Neural progenitor cell (in vitro differentiated cells): ENCODE measurements at regions not wholly inside any gene's neighbourhood (a gene's known extent, or its start where the extent isn't known, plus 50 kb on each side); places are given as distances from the start of the nearest gene placed in this dataset.

Source experiments
- DNase-seq: peaks from one replicate; pipeline ENCODE4 v3.0.0-alpha.2; 2016; ENCODE audit warnings: low spot score
- H2AFZ ChIP-seq: fragments of 200-600 bp; sonication (generic); replicated peaks from 2 replicates; pipeline ENCODE4 v1.6.1; 2016; ENCODE audit warnings: antibody characterized with exemption
- H3F3A ChIP-seq: fragments of 200-600 bp; sonication (generic); 2 replicates; pipeline ENCODE4 v1.6.1; 2016; ENCODE audit warnings: antibody characterized with exemption, low read depth
- H3K27ac ChIP-seq: fragments of 200-600 bp; sonication (generic); 2 replicates; pipeline ENCODE4 v1.5.1; 2016; ENCODE audit warnings: mild to moderate bottlenecking
- H3K27me3 ChIP-seq: fragments of 200-600 bp; sonication (generic); 2 replicates; pipeline ENCODE4 v1.6.1; 2016; ENCODE audit warnings: mild to moderate bottlenecking, moderate library complexity
- H3K36me3 ChIP-seq: fragments of 200-600 bp; sonication (generic); 2 replicates; pipeline ENCODE4 v1.5.1; 2016
- H3K4me1 ChIP-seq: fragments of 200-600 bp; sonication (generic); 2 replicates; pipeline ENCODE4 v1.6.1; 2016; ENCODE audit warnings: mixed run types
- H3K4me2 ChIP-seq: fragments of 200-600 bp; sonication (generic); 2 replicates; pipeline ENCODE4 v1.6.1; 2016
- H3K4me3 ChIP-seq: fragments of 200-600 bp; sonication (generic); 2 replicates; pipeline ENCODE4 v1.5.1; 2016
- H3K79me2 ChIP-seq: fragments of 200-600 bp; sonication (generic); 2 replicates; pipeline ENCODE4 v1.6.1; 2016; ENCODE audit warnings: low read depth
- H3K9ac ChIP-seq: fragments of 200-600 bp; sonication (generic); 2 replicates; pipeline ENCODE4 v1.6.1; 2016
- H3K9me3 ChIP-seq: fragments of 200-600 bp; sonication (generic); 2 replicates; pipeline ENCODE4 v1.5.1; 2016; ENCODE audit warnings: low read depth
- H4K20me1 ChIP-seq: fragments of 200-600 bp; sonication (generic); 2 replicates; pipeline ENCODE4 v1.6.1; 2016; ENCODE audit warnings: low read depth
- H3K27ac Mint-ChIP-seq: 3 replicates; pipeline ENCODE4 v1.8.0; 2021; ENCODE audit warnings: mixed read lengths
- H3K27me3 Mint-ChIP-seq: 2 replicates; pipeline ENCODE4 v1.8.0; 2022; ENCODE audit warnings: low read depth, mild to moderate bottlenecking, inconsistent platforms, moderate library complexity, mixed read lengths; ENCODE audit not compliant: insufficient read depth
- H3K36me3 Mint-ChIP-seq: 3 replicates; pipeline ENCODE4 v1.8.0; 2021; ENCODE audit warnings: mixed read lengths
- H3K4me1 Mint-ChIP-seq: 3 replicates; pipeline ENCODE4 v1.8.0; 2021; ENCODE audit warnings: mixed read lengths
- H3K4me3 Mint-ChIP-seq: 3 replicates; pipeline ENCODE4 v1.8.0; 2021; ENCODE audit warnings: mild to moderate bottlenecking, moderate library complexity, mixed read lengths
- H3K9me3 Mint-ChIP-seq: 3 replicates; pipeline ENCODE4 v1.8.0; 2020; ENCODE audit warnings: mixed read lengths
- EZH2 ChIP-seq: fragments of 200-600 bp; sonication (generic); IDR thresholded peaks from 2 replicates; pipeline ENCODE4 v1.6.1; 2017; ENCODE audit warnings: antibody characterized with exemption, mild to moderate bottlenecking, moderate library complexity
- EZH2phosphoT487 ChIP-seq: fragments of 200-600 bp; sonication (generic); IDR thresholded peaks from 2 replicates; pipeline ENCODE4 v1.6.1; 2017; ENCODE audit warnings: antibody characterized with exemption
- TF ChIP-seq, protein P1 (sequence below): fragments of 200-600 bp; sonication (generic); IDR thresholded peaks from 2 replicates; pipeline ENCODE4 v1.5.1; 2017; ENCODE audit warnings: antibody characterized with exemption, mild to moderate bottlenecking

GRCh38 chr17:33389504-33390135 is 96.5 kb upstream of the ASIC2 start:
- Mint-ChIP-seq H3K4me1 (peaks cover 5% of the 10 kb centered on the region), H3K27ac (no peak overlapping the region), H3K27me3 (peaks cover 15% of the 10 kb centered on the region), H3K36me3 (no peaks in the 10 kb centered on the region), H3K9me3 (no peaks in the 10 kb centered on the region), H3K4me3 (no peak overlapping the region)
- TF ChIP-seq EZH2phosphoT487 (no peak), EZH2 (no peak)
- TF ChIP-seq, protein P1, sequence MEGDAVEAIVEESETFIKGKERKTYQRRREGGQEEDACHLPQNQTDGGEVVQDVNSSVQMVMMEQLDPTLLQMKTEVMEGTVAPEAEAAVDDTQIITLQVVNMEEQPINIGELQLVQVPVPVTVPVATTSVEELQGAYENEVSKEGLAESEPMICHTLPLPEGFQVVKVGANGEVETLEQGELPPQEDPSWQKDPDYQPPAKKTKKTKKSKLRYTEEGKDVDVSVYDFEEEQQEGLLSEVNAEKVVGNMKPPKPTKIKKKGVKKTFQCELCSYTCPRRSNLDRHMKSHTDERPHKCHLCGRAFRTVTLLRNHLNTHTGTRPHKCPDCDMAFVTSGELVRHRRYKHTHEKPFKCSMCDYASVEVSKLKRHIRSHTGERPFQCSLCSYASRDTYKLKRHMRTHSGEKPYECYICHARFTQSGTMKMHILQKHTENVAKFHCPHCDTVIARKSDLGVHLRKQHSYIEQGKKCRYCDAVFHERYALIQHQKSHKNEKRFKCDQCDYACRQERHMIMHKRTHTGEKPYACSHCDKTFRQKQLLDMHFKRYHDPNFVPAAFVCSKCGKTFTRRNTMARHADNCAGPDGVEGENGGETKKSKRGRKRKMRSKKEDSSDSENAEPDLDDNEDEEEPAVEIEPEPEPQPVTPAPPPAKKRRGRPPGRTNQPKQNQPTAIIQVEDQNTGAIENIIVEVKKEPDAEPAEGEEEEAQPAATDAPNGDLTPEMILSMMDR: no peak
- Histone ChIP-seq H3K9ac (no peak overlapping the region), H3K4me1 (no peaks in the 10 kb centered on the region), H3F3A (no peaks in the 10 kb centered on the region), H2AFZ (no peak overlapping the region), H3K36me3 (no peaks in the 10 kb centered on the region), H3K79me2 (no peaks in the 10 kb centered on the region), H3K9me3 (no peaks in the 10 kb centered on the region), H3K4me3 (no peak overlapping the region), H4K20me1 (no peaks in the 10 kb centered on the region), H3K27ac (no peak overlapping the region), H3K27me3 (no peaks in the 10 kb centered on the region), H3K4me2 (no peak overlapping the region)
- no peak for DNase-seq

DNA sequence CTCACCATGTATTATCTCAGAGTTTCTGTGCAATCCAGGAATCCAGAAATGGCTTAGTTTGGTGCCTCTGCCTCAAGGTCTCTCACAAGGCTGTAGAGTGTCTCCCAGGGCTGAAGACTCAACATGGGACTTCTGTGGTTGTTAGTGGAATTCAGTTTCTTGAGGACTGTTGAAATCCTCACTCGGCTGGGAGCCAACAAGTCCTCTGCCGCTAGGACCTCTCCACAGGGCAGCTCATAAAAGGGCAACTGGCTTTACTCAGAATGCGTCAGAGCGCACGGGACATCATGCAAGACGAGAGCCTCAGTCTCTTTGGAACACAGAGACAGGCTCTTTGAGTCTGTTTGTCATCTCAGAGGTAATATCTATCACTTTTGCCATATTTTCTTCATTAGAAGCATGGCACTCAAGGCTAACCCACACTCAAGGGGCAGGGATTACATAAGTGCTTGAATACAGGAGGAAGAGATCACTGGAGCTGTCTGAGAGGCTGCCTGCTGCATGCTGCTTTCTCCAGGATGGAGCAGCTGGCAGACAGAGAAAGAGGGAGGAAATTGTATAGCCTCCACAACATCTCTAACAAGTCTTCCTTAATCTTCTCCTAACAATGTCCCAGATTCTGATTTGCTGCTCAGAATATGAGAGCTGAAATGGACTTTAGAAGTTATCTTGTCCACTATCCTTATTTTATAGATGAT is 97.5 kb upstream of the ASIC2 start:
- no peaks in the 10 kb centered on the region for H4K20me1 ChIP-seq
- H3K36me3 ChIP-seq: no peaks in the 10 kb centered on the region
- no peaks in the 10 kb centered on the region for H3K4me1 ChIP-seq
- no peaks in the 10 kb centered on the region for H3K36me3 Mint-ChIP-seq
- peaks cover 15% of the 10 kb centered on the region for H3K27me3 Mint-ChIP-seq
- peaks cover 5% of the 10 kb centered on the region for H3K4me1 Mint-ChIP-seq
- H3F3A ChIP-seq: no peaks in the 10 kb centered on the region
- no peaks in the 10 kb centered on the region for H3K9me3 Mint-ChIP-seq
- no peak overlapping the region for H3K4me2 ChIP-seq
- no peak overlapping the region for H3K27ac ChIP-seq
- H3K79me2 ChIP-seq: no peaks in the 10 kb centered on the region
- H3K9me3 ChIP-seq: no peaks in the 10 kb centered on the region
- H3K4me3 ChIP-seq: no peak overlapping the region
- no peak for DNase-seq
- H2AFZ ChIP-seq: no peak overlapping the region
- no peak overlapping the region for H3K9ac ChIP-seq
- H3K4me3 Mint-ChIP-seq: no peak overlapping the region
- H3K27ac Mint-ChIP-seq: no peak overlapping the region
- H3K27me3 ChIP-seq: no peaks in the 10 kb centered on the region
- TF ChIP-seq EZH2: no peak
- TF ChIP-seq EZH2phosphoT487: no peak
- TF ChIP-seq, protein P1: no peak

DNA sequence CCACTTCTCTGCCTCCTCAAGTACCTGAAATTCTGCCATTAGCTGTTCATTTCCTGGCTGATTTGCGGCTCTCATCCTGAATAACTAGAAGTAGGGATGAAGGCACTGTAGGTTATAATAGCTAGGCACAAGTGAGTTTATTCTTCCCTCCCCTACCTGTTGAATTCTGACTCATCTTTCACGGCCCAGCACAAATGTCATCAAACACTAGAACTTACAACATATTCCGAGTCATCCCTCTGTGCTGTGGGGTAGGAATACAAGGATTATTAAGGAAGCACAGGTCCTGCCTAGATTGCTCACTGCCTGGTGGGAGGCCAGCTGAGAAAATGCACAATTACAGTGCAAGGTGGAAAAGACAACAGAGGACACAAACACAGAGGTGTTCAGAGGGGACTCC is 103.7 kb upstream of the ASIC2 start:
- H3K36me3 ChIP-seq: no peaks in the 10 kb centered on the region
- no peaks in the 10 kb centered on the region for H3K36me3 Mint-ChIP-seq

More for the DNA sequence above, 103.7 kb upstream of the ASIC2 start:
- no peak overlapping the region for H3K27ac ChIP-seq
- H3K9ac ChIP-seq: no peak overlapping the region
- Mint-ChIP-seq H3K4me1 (no peaks in the 10 kb centered on the region), H3K27ac (no peak overlapping the region), H3K27me3 (peaks cover 4% of the 10 kb centered on the region), H3K4me3 (no peak overlapping the region), H3K9me3 (no peaks in the 10 kb centered on the region)
- no peak for DNase-seq
- H3K79me2 ChIP-seq: no peaks in the 10 kb centered on the region
- no peaks in the 10 kb centered on the region for H4K20me1 ChIP-seq
- H3K4me3 ChIP-seq: no peak overlapping the region
- no peak overlapping the region for H2AFZ ChIP-seq
- no peaks in the 10 kb centered on the region for H3K9me3 ChIP-seq
- H3K4me2 ChIP-seq: no peak overlapping the region
- TF ChIP-seq EZH2phosphoT487 (no peak), EZH2 (no peak)
- TF ChIP-seq, protein P1: no peak
- no peaks in the 10 kb centered on the region for H3K27me3 ChIP-seq
- H3F3A ChIP-seq: no peaks in the 10 kb centered on the region
- H3K4me1 ChIP-seq: no peaks in the 10 kb centered on the region
